ENCODE measurements at regions not wholly inside any gene's neighbourhood (a gene's known extent, or its start where the extent isn't known, plus 50 kb on each side); places are given as distances from the start of the nearest gene placed in this dataset.
"Not testable (repeated sequence)": the region's sequence is repeated elsewhere in the genome, so short reads cannot be mapped to it uniquely, and the experiment has no call there.

DNA sequence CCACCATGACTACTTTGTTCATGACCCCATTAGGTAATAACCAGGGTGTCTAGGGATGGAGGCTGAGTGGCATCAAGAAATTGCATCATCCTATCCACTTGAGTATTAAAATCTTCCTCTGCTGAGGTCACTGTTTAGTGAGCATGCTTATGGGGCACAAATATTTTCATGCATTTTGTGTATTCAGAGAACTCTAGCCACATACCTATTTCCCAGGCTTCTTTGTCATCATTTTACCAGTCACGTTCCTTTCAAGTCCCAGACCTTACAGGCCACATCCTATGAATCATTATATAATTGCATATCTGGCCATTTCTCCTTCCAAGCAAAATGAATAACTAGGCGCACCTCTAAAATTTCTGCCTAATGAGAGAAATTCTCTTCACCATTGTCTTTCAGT is 1882.9 kb upstream of the AGA start:
- Histone ChIP-seq H3K27me3 (ENCODE audit: control insufficient read depth, insufficient read depth, low read length) (no peaks in the 10 kb centered on the region), H3K36me3 (ENCODE audit: control insufficient read depth, insufficient read depth, low read length) (no peaks in the 10 kb centered on the region), H3K4me1 (ENCODE audit: control insufficient read depth, insufficient read depth, low read length) (no peaks in the 10 kb centered on the region), H3K9ac (ENCODE audit: low read length) (no peak overlapping the region), H3K4me3 (ENCODE audit: low read length) (no peak overlapping the region), H3K27ac (ENCODE audit: low read depth, low read length) (no peak overlapping the region)

DNA sequence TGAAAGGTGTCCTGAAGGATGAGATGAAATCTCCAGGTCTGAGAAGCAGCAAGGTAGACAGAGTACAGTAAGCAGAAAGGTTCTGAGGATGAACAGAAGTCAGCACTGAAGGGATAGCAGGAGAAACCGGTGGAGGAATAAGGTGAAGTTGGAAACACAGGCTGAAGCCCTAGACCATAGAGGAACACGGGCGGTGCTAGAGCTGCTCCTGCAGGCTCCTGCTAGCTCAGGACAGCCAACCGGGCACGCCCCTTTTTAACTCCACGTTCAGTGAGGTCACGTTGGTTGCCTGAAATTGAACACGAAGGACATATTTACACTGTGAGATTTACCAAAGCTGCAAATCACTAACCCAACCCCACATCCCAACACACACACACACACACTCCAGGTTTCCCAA is 1886.4 kb upstream of the AGA start:
- Histone ChIP-seq H3K27ac (ENCODE audit: low read depth, low read length) (no peak overlapping the region), H3K4me3 (ENCODE audit: low read length) (no peak overlapping the region), H3K9ac (ENCODE audit: low read length) (no peak overlapping the region), H3K27me3 (ENCODE audit: control insufficient read depth, insufficient read depth, low read length) (no peaks in the 10 kb centered on the region), H3K4me1 (ENCODE audit: control insufficient read depth, insufficient read depth, low read length) (no peaks in the 10 kb centered on the region), H3K36me3 (ENCODE audit: control insufficient read depth, insufficient read depth, low read length) (no peaks in the 10 kb centered on the region)

DNA sequence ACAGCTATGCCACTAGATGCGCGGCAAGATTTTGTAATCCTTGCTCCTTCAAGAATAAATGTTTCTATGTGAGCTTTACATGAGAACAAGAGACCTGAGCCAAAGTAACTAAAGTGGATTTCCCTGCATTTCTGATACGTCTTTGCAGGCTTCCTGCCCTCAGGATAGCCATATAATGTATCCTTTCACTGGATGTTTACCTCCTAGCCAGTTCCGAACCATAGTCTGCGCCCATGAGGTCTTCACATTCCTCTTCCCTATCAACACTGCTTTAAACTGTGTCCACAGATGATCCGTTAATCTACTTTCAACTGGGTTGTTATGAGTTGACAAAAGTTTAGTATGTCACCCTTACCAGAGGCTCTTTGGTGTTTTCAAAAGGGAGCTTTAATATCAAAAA is 1889.1 kb upstream of the AGA start:
- Histone ChIP-seq H3K9ac (ENCODE audit: low read length) (no peak overlapping the region), H3K36me3 (ENCODE audit: control insufficient read depth, insufficient read depth, low read length) (no peaks in the 10 kb centered on the region), H3K27ac (ENCODE audit: low read depth, low read length) (no peak overlapping the region), H3K27me3 (ENCODE audit: control insufficient read depth, insufficient read depth, low read length) (no peaks in the 10 kb centered on the region), H3K4me3 (ENCODE audit: low read length) (no peak overlapping the region), H3K4me1 (ENCODE audit: control insufficient read depth, insufficient read depth, low read length) (no peaks in the 10 kb centered on the region)

- H3K27ac ChIP-seq (ENCODE audit: low read depth, low read length), result no peak overlapping the region
- H3K4me3 ChIP-seq (ENCODE audit: low read length), result no peak overlapping the region
- H3K9ac ChIP-seq (ENCODE audit: low read length), result no peak overlapping the region
- H3K27me3 ChIP-seq (ENCODE audit: control insufficient read depth, insufficient read depth, low read length), result no peaks in the 10 kb centered on the region
- no peaks in the 10 kb centered on the region for H3K36me3 ChIP-seq (ENCODE audit: control insufficient read depth, insufficient read depth, low read length)
- no peaks in the 10 kb centered on the region for H3K4me1 ChIP-seq (ENCODE audit: control insufficient read depth, insufficient read depth, low read length)
Measured at GRCh38 chr4:179344861-179345260, 1902.6 kb upstream of the AGA start.

DNA sequence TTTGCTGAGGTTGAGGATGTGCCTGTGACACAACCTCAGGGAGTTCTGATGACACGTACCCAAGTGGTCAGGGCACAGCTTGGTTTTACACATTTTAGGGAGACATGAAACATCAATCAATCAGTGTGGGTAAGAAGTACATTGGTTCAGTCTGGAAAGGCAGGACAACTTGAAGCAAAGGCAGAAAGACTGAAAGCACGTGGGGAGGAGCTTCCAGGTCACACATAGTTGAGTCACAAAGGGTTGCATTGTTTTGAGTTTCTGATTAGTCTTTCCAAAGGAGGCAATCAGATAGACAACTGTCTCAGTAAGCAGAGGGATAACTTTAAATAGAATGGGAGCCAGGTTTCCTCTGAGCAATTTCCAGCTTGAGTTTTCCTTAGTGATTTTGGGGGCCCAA is 1910.0 kb upstream of the AGA start:
- H3K27ac ChIP-seq (ENCODE audit: low read depth, low read length), result no peak overlapping the region
- no peak overlapping the region for H3K9ac ChIP-seq (ENCODE audit: low read length)
- H3K36me3 ChIP-seq (ENCODE audit: control insufficient read depth, insufficient read depth, low read length), result no peaks in the 10 kb centered on the region
- H3K4me3 ChIP-seq (ENCODE audit: low read length), result no peak overlapping the region
- H3K4me1 ChIP-seq (ENCODE audit: control insufficient read depth, insufficient read depth, low read length), result no peaks in the 10 kb centered on the region
- H3K27me3 ChIP-seq (ENCODE audit: control insufficient read depth, insufficient read depth, low read length), result no peaks in the 10 kb centered on the region

- Histone ChIP-seq H3K4me1 (ENCODE audit: control insufficient read depth, insufficient read depth, low read length) (no peaks in the 10 kb centered on the region), H3K27ac (ENCODE audit: low read depth, low read length) (no peak overlapping the region), H3K9ac (ENCODE audit: low read length) (no peak overlapping the region), H3K4me3 (ENCODE audit: low read length) (no peak overlapping the region), H3K27me3 (ENCODE audit: control insufficient read depth, insufficient read depth, low read length) (no peaks in the 10 kb centered on the region), H3K36me3 (ENCODE audit: control insufficient read depth, insufficient read depth, low read length) (no peaks in the 10 kb centered on the region)
Measured at GRCh38 chr4:179353786-179354185, 1911.5 kb upstream of the AGA start.

GRCh38 chr4:179361978-179362486 is 1919.8 kb upstream of the AGA start:
- no peak overlapping the region for H3K27ac ChIP-seq (ENCODE audit: low read depth, low read length)
- H3K4me1 ChIP-seq (ENCODE audit: control insufficient read depth, insufficient read depth, low read length), result no peaks in the 10 kb centered on the region
- H3K4me3 ChIP-seq (ENCODE audit: low read length), result no peak overlapping the region
- H3K36me3 ChIP-seq (ENCODE audit: control insufficient read depth, insufficient read depth, low read length), result no peaks in the 10 kb centered on the region
- no peak overlapping the region for H3K9ac ChIP-seq (ENCODE audit: low read length)
- no peaks in the 10 kb centered on the region for H3K27me3 ChIP-seq (ENCODE audit: control insufficient read depth, insufficient read depth, low read length)

- H3K4me3 ChIP-seq (ENCODE audit: low read length); H3K36me3 ChIP-seq (ENCODE audit: control insufficient read depth, insufficient read depth, low read length); H3K9ac ChIP-seq (ENCODE audit: low read length); H3K27me3 ChIP-seq (ENCODE audit: control insufficient read depth, insufficient read depth, low read length); H3K27ac ChIP-seq (ENCODE audit: low read depth, low read length); H3K4me1 ChIP-seq (ENCODE audit: control insufficient read depth, insufficient read depth, low read length): not testable (repeated sequence)
Measured at GRCh38 chr4:179365932-179366331, 1923.7 kb upstream of the AGA start.

GRCh38 chr4:179372242-179372641 is 1930.0 kb upstream of the AGA start:
- H3K4me1 ChIP-seq (ENCODE audit: control insufficient read depth, insufficient read depth, low read length), result no peaks in the 10 kb centered on the region

GRCh38 chr4:179372746-179373145 is 1930.5 kb upstream of the AGA start:
- no peaks in the 10 kb centered on the region for H3K36me3 ChIP-seq (ENCODE audit: control insufficient read depth, insufficient read depth, low read length)
- no peak overlapping the region for H3K9ac ChIP-seq (ENCODE audit: low read length)
- H3K27ac ChIP-seq (ENCODE audit: low read depth, low read length), result no peak overlapping the region
- no peaks in the 10 kb centered on the region for H3K4me1 ChIP-seq (ENCODE audit: control insufficient read depth, insufficient read depth, low read length)
- H3K27me3 ChIP-seq (ENCODE audit: control insufficient read depth, insufficient read depth, low read length), result no peaks in the 10 kb centered on the region
- H3K4me3 ChIP-seq (ENCODE audit: low read length), result no peak overlapping the region

More at GRCh38 chr4:179372242-179372641, 1930.0 kb upstream of the AGA start:
- Histone ChIP-seq H3K36me3 (ENCODE audit: control insufficient read depth, insufficient read depth, low read length) (no peaks in the 10 kb centered on the region), H3K27ac (ENCODE audit: low read depth, low read length) (no peak overlapping the region), H3K9ac (ENCODE audit: low read length) (no peak overlapping the region), H3K4me3 (ENCODE audit: low read length) (no peak overlapping the region), H3K27me3 (ENCODE audit: control insufficient read depth, insufficient read depth, low read length) (no peaks in the 10 kb centered on the region)

DNA sequence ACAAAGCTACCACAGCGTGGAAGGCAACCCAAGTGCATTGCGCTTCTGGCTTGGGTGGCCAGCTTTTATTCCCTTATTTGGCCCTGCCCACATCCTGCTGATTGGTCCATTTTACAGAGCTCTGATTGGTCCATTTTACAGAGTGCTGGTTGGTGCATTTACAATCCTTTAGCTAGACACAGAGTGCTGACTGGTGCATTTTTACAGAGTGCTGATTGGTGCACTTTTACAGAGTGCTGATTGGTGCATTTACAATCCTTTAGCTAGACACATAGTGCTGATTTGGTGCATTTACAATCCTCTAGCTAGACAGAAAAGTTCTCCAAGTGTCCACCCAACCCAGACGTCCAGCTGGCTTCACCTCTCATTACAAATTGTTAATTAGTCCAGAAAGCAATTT is 1936.6 kb upstream of the AGA start:
- not testable (repeated sequence) for H3K9ac ChIP-seq (ENCODE audit: low read length); H3K4me3 ChIP-seq (ENCODE audit: low read length); H3K27me3 ChIP-seq (ENCODE audit: control insufficient read depth, insufficient read depth, low read length); H3K4me1 ChIP-seq (ENCODE audit: control insufficient read depth, insufficient read depth, low read length); H3K36me3 ChIP-seq (ENCODE audit: control insufficient read depth, insufficient read depth, low read length); H3K27ac ChIP-seq (ENCODE audit: low read depth, low read length)

DNA sequence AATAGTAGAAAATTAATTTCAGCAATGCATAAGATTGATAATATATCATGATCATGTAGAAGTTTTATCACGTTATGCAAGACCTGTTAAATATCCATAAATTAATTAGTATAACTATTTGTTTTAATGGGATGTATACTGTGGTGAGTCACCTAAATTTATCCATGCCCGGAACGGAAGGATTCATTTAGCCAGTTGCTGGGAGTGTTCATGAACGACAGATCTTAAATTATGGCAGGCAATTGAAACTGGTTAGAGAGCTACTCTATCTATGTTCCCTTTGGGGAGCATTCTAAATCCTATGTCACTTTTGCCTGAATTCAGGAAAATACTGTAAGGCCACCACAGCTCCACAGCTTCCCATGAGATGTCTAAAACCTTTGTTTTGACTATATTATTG is 1950.5 kb upstream of the AGA start:
- no peaks in the 10 kb centered on the region for H3K4me1 ChIP-seq (ENCODE audit: control insufficient read depth, insufficient read depth, low read length)
- no peaks in the 10 kb centered on the region for H3K27me3 ChIP-seq (ENCODE audit: control insufficient read depth, insufficient read depth, low read length)
- no peak overlapping the region for H3K27ac ChIP-seq (ENCODE audit: low read depth, low read length)
- no peak overlapping the region for H3K4me3 ChIP-seq (ENCODE audit: low read length)
- H3K9ac ChIP-seq (ENCODE audit: low read length), result no peak overlapping the region
- no peaks in the 10 kb centered on the region for H3K36me3 ChIP-seq (ENCODE audit: control insufficient read depth, insufficient read depth, low read length)

- H3K4me3 ChIP-seq (ENCODE audit: low read length), result no peak overlapping the region
- no peaks in the 10 kb centered on the region for H3K27me3 ChIP-seq (ENCODE audit: control insufficient read depth, insufficient read depth, low read length)
- no peak overlapping the region for H3K9ac ChIP-seq (ENCODE audit: low read length)
- no peak overlapping the region for H3K27ac ChIP-seq (ENCODE audit: low read depth, low read length)
- no peaks in the 10 kb centered on the region for H3K4me1 ChIP-seq (ENCODE audit: control insufficient read depth, insufficient read depth, low read length)
- no peaks in the 10 kb centered on the region for H3K36me3 ChIP-seq (ENCODE audit: control insufficient read depth, insufficient read depth, low read length)
Measured at GRCh38 chr4:179398414-179398813, 1956.2 kb upstream of the AGA start.
